Peyer's patch (tissue), 4 donors: ENCODE measurements at regions not wholly inside any gene's neighbourhood (a gene's known extent, or its start where the extent isn't known, plus 50 kb on each side); places are given as distances from the start of the nearest gene placed in this dataset.

Experiments used
- DNase-seq, 3 donors: peaks; one replicate each; pipeline ENCODE4 v3.0.0-alpha.2; 2017 to 2019
- H3K27ac ChIP-seq, 4 donors: fragments of 200-600 bp; sonication (generic); one replicate each; pipeline ENCODE4 v1.5.1; 2016 to 2019
- H3K27me3 ChIP-seq, 2 donors: fragments of 200-600 bp; sonication (generic); one replicate each; pipeline ENCODE4 v1.5.1; 2019
- H3K36me3 ChIP-seq, 3 donors: fragments of 200-600 bp; sonication (generic); one replicate each; pipeline ENCODE4 v1.5.1; 2016 to 2019
- H3K4me1 ChIP-seq, 4 donors: fragments of 200-600 bp; sonication (generic); one replicate each; pipeline ENCODE4 v1.5.1; 2016 to 2019
- H3K4me3 ChIP-seq, 4 donors: fragments of 200-600 bp; sonication (generic); 1 replicate in 3 of 4; 2 replicates in 1 of 4; pipeline ENCODE4 v1.5.1; 2016 to 2019; ENCODE audit warnings: mild to moderate bottlenecking in 1 of 4
- H3K9me3 ChIP-seq, 4 donors: fragments of 200-600 bp; sonication (generic); one replicate each; pipeline ENCODE4 v1.5.1; 2016 to 2019; ENCODE audit warnings: mild to moderate bottlenecking in 1 of 4
- CTCF ChIP-seq, 6 experiments: fragments of 450-650 bp in 4 of 6; fragments of 200-600 bp in 2 of 6; sonication (generic) in 1 of 6; IDR thresholded peaks; one replicate each; pipeline ENCODE4 v1.5.1; 2017 to 2019; ENCODE audit warnings: antibody characterized with exemption in 6 of 6, mild to moderate bottlenecking in 3 of 6, moderate library complexity in 1 of 6
- POLR2A ChIP-seq, 2 donors: fragments of 450-650 bp; IDR thresholded peaks; one replicate each; pipeline ENCODE4 v1.5.1; 2017; ENCODE audit warnings: antibody characterized with exemption in 2 of 2, mild to moderate bottlenecking in 2 of 2, moderate library complexity in 2 of 2

GRCh38 chr13:57438072-57438471 lies 193.5 kb upstream of the PCDH17 start:
- no peak for DNase-seq
- no peak overlapping the region for H3K4me3 ChIP-seq
- H3K27me3 ChIP-seq = no peaks in the 10 kb centered on the region
- peaks cover 0 to under 1% (median 0%) of the 10 kb centered on the region in 4 donors for H3K9me3 ChIP-seq
- no peak for TF ChIP-seq CTCF (IDR thresholded peaks at IDR 0.05)
- no peak overlapping the region for H3K27ac ChIP-seq
- H3K4me1 ChIP-seq = no peaks in the 10 kb centered on the region
- H3K36me3 ChIP-seq = no peaks in the 10 kb centered on the region

GRCh38 chr13:57443494-57443893 lies 188.1 kb upstream of the PCDH17 start:
- DNase-seq = no peak
- Histone ChIP-seq H3K9me3 (no peaks in the 10 kb centered on the region), H3K4me3 (no peak overlapping the region), H3K4me1 (no peaks in the 10 kb centered on the region), H3K36me3 (no peaks in the 10 kb centered on the region), H3K27ac (no peak overlapping the region), H3K27me3 (no peaks in the 10 kb centered on the region)
- TF ChIP-seq POLR2A (IDR thresholded peaks at IDR 0.05) = no peak
- no peak for TF ChIP-seq CTCF (IDR thresholded peaks at IDR 0.05)

GRCh38 chr13:57450356-57450755 lies 181.2 kb upstream of the PCDH17 start:
- Histone ChIP-seq H3K9me3 (no peaks in the 10 kb centered on the region), H3K27me3 (no peaks in the 10 kb centered on the region), H3K27ac (no peak overlapping the region), H3K4me3 (no peak overlapping the region), H3K4me1 (no peaks in the 10 kb centered on the region), H3K36me3 (no peaks in the 10 kb centered on the region)
- DNase-seq = no peak
- TF ChIP-seq POLR2A (IDR thresholded peaks at IDR 0.05) (no peak), CTCF (IDR thresholded peaks at IDR 0.05) (no peak)

GRCh38 chr13:57452228-57452627 lies 179.3 kb upstream of the PCDH17 start:
- DNase-seq = no peak
- H3K4me3 ChIP-seq = no peak overlapping the region
- H3K27me3 ChIP-seq = no peaks in the 10 kb centered on the region
- H3K36me3 ChIP-seq = no peaks in the 10 kb centered on the region
- TF ChIP-seq CTCF (IDR thresholded peaks at IDR 0.05) = no peak
- no peak for TF ChIP-seq POLR2A (IDR thresholded peaks at IDR 0.05)
- no peak overlapping the region for H3K27ac ChIP-seq
- H3K4me1 ChIP-seq = no peaks in the 10 kb centered on the region
- no peaks in the 10 kb centered on the region for H3K9me3 ChIP-seq

GRCh38 chr13:57470491-57470890 lies 161.1 kb upstream of the PCDH17 start:
- Histone ChIP-seq H3K4me3 (no peak overlapping the region), H3K27me3 (no peaks in the 10 kb centered on the region), H3K27ac (no peak overlapping the region), H3K9me3 (no peaks in the 10 kb centered on the region), H3K4me1 (no peaks in the 10 kb centered on the region), H3K36me3 (no peaks in the 10 kb centered on the region)
- no peak for TF ChIP-seq CTCF (IDR thresholded peaks at IDR 0.05)
- no peak for TF ChIP-seq POLR2A (IDR thresholded peaks at IDR 0.05)
- DNase-seq = no peak

- no peaks in the 10 kb centered on the region for H3K9me3 ChIP-seq
- no peaks in the 10 kb centered on the region for H3K27me3 ChIP-seq
- no peak overlapping the region for H3K27ac ChIP-seq
- H3K4me3 ChIP-seq = no peak overlapping the region
- H3K4me1 ChIP-seq = no peaks in the 10 kb centered on the region
- TF ChIP-seq POLR2A (IDR thresholded peaks at IDR 0.05) = no peak
- no peak for TF ChIP-seq CTCF (IDR thresholded peaks at IDR 0.05)
- DNase-seq = no peak
- H3K36me3 ChIP-seq = no peaks in the 10 kb centered on the region
Observed at GRCh38 chr13:57491318-57491717, 140.2 kb upstream of the PCDH17 start.
